HCT116 (cell line): ENCODE measurements at regions not wholly inside any gene's neighbourhood (a gene's known extent, or its start where the extent isn't known, plus 50 kb on each side); places are given as distances from the start of the nearest gene placed in this dataset.

ENCODE experiments used
- EGR1 ChIP-seq: IDR thresholded peaks from 2 replicates; pipeline ENCODE4 v1.6.1; 2012; ENCODE audit warnings: low read depth
- POLR2A ChIP-seq: IDR thresholded peaks from 2 replicates; pipeline ENCODE4 v1.7.0; 2011; ENCODE audit warnings: borderline replicate concordance; ENCODE audit not compliant: insufficient read depth, insufficient read length; ENCODE audit errors: extremely low read depth
- RAD21 ChIP-seq: IDR thresholded peaks from 2 replicates; pipeline ENCODE4 v1.6.1; 2012; ENCODE audit warnings: low read depth, mild to moderate bottlenecking
- SP1 ChIP-seq: IDR thresholded peaks from 2 replicates; pipeline ENCODE4 v1.6.1; 2012; ENCODE audit warnings: low read depth
- YY1 ChIP-seq: IDR thresholded peaks from 2 replicates; pipeline ENCODE4 v1.6.1; 2011; ENCODE audit warnings: low read length, low read depth, moderate library complexity, mild to moderate bottlenecking; ENCODE audit not compliant: insufficient replicate concordance; ENCODE audit errors: extremely low read depth
- TF ChIP-seq, protein P1 (sequence below), 3 experiments: fragments of 200-600 bp in 1 of 3; sonication (generic) in 1 of 3; IDR thresholded peaks in 2 of 3; conservative IDR thresholded peaks in 1 of 3; 2 replicates each; pipeline ENCODE4 v1.5.1; 2012 to 2017; ENCODE audit warnings: low read depth in 2 of 3, low read length in 2 of 3, antibody characterized with exemption in 1 of 3, borderline replicate concordance in 1 of 3, control low read depth in 1 of 3, mild to moderate bottlenecking in 1 of 3, mixed read lengths in 1 of 3, mixed run types in 1 of 3, moderate library complexity in 1 of 3; ENCODE audit not compliant: insufficient read depth in 1 of 3
- TF ChIP-seq, protein P2 (sequence below): IDR thresholded peaks from 2 replicates; pipeline ENCODE4 v1.6.1; 2012
- TF ChIP-seq, protein P3 (sequence below): IDR thresholded peaks from 2 replicates; pipeline ENCODE4 v1.6.1; 2012; ENCODE audit warnings: low read depth

DNA sequence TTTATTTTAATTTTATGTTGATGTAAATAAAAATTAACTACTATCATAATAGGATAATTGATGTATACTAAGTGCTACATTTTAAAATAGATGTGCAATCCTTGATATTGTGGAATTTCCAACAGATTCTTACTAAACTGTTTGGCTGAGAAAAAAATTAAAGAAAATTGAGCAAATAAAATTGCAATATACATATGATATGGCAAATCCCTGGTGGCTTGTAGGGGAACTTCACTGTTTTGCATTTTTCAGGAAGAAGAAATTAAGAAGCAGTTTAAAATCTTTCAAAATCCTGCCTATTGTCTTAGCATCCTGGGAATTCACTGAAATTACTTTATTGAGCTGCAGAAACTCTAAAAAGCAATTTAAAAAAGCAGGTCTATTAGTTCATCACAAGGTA is 191.4 kb upstream of the ADGRB3 start:
- TF ChIP-seq SP1 = no peak
- TF ChIP-seq, protein P1, sequence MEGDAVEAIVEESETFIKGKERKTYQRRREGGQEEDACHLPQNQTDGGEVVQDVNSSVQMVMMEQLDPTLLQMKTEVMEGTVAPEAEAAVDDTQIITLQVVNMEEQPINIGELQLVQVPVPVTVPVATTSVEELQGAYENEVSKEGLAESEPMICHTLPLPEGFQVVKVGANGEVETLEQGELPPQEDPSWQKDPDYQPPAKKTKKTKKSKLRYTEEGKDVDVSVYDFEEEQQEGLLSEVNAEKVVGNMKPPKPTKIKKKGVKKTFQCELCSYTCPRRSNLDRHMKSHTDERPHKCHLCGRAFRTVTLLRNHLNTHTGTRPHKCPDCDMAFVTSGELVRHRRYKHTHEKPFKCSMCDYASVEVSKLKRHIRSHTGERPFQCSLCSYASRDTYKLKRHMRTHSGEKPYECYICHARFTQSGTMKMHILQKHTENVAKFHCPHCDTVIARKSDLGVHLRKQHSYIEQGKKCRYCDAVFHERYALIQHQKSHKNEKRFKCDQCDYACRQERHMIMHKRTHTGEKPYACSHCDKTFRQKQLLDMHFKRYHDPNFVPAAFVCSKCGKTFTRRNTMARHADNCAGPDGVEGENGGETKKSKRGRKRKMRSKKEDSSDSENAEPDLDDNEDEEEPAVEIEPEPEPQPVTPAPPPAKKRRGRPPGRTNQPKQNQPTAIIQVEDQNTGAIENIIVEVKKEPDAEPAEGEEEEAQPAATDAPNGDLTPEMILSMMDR (IDR thresholded peaks at IDR 0.05 in 2 of 3, conservative IDR thresholded peaks at IDR 0.05 in 1 of 3; ENCODE audit: borderline replicate concordance in 1 of 3, insufficient read depth in 1 of 3, low read depth in 2 of 3, low read length in 2 of 3) = 0 out of 6 replicates have a peak, but pooled peaks of 1 of the 3 experiments have one; percentile 13
- no peak for TF ChIP-seq RAD21
- no peak for TF ChIP-seq POLR2A
- TF ChIP-seq, protein P2, sequence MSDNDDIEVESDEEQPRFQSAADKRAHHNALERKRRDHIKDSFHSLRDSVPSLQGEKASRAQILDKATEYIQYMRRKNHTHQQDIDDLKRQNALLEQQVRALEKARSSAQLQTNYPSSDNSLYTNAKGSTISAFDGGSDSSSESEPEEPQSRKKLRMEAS = no peak
- no peak for TF ChIP-seq YY1
- TF ChIP-seq, protein P3, sequence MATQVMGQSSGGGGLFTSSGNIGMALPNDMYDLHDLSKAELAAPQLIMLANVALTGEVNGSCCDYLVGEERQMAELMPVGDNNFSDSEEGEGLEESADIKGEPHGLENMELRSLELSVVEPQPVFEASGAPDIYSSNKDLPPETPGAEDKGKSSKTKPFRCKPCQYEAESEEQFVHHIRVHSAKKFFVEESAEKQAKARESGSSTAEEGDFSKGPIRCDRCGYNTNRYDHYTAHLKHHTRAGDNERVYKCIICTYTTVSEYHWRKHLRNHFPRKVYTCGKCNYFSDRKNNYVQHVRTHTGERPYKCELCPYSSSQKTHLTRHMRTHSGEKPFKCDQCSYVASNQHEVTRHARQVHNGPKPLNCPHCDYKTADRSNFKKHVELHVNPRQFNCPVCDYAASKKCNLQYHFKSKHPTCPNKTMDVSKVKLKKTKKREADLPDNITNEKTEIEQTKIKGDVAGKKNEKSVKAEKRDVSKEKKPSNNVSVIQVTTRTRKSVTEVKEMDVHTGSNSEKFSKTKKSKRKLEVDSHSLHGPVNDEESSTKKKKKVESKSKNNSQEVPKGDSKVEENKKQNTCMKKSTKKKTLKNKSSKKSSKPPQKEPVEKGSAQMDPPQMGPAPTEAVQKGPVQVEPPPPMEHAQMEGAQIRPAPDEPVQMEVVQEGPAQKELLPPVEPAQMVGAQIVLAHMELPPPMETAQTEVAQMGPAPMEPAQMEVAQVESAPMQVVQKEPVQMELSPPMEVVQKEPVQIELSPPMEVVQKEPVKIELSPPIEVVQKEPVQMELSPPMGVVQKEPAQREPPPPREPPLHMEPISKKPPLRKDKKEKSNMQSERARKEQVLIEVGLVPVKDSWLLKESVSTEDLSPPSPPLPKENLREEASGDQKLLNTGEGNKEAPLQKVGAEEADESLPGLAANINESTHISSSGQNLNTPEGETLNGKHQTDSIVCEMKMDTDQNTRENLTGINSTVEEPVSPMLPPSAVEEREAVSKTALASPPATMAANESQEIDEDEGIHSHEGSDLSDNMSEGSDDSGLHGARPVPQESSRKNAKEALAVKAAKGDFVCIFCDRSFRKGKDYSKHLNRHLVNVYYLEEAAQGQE = no peak
- TF ChIP-seq EGR1 = no peak
